AG20443 (cell line): ENCODE measurements at regions not wholly inside any gene's neighbourhood (a gene's known extent, or its start where the extent isn't known, plus 50 kb on each side); places are given as distances from the start of the nearest gene placed in this dataset.
A peak's percentile ranks its signal among the peaks of the same experiment; 100 is the strongest.
"Not testable (repeated sequence)": the region's sequence is repeated elsewhere in the genome, so short reads cannot be mapped to it uniquely, and the experiment has no call there.

Experiments used
- DNase-seq: peaks from one replicate; pipeline ENCODE4 v3.0.0; 2012; ENCODE audit warnings: low spot score, mixed read lengths

- peak; percentile 21 for DNase-seq
These were observed 545.8 kb upstream of the ARRDC3 start for GRCh38 chr5:91928754-91929521.

GRCh38 chr5:91927439-91927838, 544.3 kb upstream of the ARRDC3 start:
- no peak for DNase-seq

DNA sequence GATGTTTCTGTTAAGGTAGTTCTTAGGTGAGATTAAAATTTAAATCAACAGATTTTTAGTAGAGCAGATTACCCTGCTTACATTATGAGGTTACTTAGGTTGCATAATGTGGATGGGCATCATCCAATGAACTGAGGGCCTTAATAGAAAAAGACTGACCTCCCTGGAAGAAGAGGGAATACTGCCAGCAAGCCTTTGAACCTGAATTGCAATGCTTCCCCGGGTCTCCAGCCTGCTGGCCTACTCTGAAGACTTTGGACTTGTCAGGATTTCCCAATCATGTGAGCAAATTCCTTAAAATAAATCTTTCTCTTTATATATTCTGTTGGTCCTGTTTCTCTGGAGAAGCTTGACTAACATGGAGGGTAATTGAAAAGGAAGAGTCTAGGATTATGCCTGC, 542.1 kb upstream of the ARRDC3 start:
- no peak for DNase-seq

DNA sequence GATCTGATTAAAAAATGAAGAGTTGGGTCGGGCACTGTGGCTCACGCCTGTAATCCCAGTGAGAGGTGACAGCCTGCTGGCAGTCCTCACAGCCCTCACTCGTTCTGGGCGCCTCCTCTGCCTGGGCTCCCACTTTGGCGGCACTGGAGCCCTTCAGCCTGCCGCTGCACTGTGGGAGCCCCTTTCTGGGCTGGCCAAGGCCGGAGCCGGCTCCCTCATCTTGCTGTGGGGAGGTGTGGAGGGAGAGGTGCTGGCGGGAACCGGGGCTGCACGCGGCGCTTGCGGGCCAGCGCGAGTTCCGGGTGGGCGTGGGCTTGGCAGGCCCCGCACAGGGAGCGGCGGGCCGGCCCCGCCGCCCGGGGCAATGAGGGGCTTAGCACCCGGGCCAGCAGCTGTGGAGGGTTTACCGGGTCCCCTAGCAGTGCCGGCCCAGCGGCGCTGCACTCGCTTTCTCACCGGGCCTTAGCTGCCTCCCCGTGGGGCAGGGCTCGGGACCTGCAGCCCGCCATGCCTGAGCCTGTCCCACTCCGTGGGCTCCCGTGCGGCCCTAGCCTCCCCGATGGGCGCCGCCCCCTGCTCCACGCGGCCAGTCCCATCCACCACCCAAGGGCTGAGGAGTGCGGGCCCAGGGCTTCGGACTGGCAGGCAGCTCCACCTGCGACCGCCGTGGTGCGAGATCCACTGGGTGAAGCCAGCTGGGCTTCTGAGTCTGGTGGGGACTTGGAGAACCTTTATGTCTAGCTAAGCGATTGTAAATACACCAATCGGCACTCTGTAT, 534.1 kb upstream of the ARRDC3 start:
- not testable (repeated sequence) for DNase-seq

- DNase-seq: no peak
These were observed 527.5 kb upstream of the ARRDC3 start for GRCh38 chr5:91910655-91911054.

DNA sequence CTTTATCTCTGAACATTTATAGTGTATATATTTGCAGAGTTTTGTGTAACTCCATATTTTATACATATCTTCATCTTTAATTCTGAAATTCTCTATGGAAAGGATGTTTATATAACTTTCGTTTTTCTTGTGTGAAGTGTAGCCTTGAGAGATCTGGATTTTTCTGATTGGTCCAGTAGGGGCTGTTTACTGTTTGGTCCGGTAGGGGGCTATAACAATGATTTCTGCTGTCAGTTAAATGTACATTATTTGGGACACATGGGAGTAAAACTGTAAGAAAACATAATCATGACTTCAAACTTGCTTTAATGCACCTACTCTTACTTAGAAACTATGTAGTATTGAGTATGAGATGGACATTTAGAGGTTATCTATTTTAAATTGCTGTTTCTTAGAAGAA, 527.1 kb upstream of the ARRDC3 start:
- DNase-seq: no peak

GRCh38 chr5:91906494-91906893, 523.4 kb upstream of the ARRDC3 start:
- DNase-seq: no peak

GRCh38 chr5:91906027-91906426, 522.9 kb upstream of the ARRDC3 start:
- no peak for DNase-seq

GRCh38 chr5:91898898-91899297, 515.8 kb upstream of the ARRDC3 start:
- no peak for DNase-seq

DNA sequence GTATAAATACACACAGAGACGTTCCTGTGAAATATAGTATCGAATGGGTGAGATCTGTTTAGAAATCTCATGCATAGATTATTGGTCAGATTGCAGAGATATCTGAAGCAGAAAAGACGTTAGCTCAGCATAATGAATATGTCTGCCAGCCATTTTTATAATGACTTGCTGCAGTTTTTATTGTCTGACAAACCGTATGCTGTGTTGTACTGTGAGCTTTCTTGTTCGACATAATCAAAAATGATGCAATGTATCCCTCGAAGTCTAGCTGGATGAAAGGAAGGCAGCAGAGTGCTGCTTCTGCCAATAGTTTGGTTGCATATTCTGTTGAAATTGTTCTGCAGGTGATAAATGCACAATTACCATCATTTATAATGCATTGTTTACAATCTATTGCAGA, 514.9 kb upstream of the ARRDC3 start:
- DNase-seq: no peak

GRCh38 chr5:91888810-91889209, 505.7 kb upstream of the ARRDC3 start:
- no peak for DNase-seq

DNA sequence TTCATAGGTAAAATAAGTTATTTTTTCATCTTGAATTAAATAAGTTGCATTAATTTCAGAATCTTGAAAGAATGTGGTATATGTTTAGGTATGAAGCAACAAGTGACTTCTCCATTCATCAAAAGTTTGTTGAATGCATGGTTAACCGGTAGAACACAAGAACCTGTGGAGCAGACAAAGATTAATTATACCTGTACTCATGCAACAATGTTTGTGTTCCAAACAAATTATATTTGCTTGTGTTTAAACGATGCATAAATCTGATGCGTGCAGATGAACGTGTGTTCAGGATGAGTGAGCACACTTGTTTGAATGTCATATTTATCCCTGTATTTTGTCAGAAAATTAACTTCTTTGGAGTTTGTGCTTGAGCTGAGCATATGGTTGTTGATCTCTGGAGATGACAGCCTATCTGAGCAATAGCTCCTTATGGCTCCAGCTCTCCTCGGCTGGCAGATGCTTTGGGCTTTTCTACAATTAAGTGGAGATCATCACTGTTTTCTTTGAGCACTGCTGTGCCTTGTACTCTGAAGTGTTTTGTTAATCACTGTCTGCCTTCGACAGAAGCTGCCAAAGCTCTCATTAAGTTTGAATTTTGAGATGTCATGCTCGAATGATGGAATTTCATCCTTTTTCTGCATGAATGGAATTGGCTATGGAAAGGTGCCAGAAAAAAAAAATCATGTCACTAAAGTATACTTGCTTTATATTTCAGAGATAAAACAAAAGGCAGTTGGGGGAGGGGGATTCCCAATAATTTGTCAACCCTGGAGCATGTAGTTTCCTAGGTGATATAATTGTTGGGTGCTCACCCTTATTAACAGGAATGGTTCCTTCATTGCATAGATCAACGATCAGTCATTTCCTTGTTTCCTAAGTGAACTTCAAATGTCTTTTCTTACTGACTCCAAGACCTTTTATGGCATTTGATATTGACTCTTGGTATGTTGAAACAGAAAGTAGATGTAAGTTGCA, 502.5 kb upstream of the ARRDC3 start:
- DNase-seq: no peak

DNA sequence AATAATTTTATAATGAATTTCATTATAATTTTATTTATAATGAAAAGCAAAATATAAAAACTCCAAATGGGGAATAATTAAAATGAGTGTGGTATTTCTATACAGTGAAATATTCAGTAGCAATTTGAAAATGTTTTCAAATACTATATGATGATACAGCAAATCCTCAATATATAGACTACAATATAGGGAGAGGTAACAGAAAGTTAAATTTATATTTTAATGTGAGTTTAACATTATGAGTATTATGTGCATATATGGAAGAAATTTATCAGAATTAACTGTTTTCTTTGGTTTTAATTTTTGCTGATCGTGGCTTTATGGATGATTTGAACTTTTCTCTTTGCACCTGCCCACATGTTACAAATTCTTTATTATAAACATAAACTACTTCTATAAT, 500.9 kb upstream of the ARRDC3 start:
- DNase-seq: no peak

DNA sequence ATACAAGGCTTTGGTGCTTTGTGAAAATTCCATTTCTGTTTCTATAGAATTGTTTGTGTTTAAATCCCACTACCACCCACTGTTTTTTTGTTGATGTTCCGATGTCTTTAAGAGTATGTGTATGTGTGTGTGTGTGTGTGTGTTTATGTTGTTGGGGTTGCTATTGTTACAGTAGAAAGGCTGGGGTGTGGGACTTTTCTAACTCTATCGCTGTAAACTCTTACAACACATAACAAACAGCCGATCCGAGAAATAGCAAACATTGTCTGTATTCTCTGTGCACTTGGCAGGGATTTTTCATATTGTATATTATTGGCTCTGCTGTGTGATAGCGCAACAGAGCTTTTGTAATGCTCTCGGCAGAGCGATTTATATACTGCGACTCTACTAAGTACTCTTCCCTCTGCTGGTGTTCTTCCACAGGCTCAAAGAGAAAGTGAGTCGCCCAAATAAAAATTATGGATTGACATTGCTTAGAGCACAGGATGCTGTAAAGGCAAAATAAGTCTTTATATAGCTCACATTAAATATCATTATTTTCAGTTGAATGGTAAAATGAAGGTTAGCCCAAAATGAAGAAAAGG, 492.2 kb upstream of the ARRDC3 start:
- DNase-seq: no peak

DNA sequence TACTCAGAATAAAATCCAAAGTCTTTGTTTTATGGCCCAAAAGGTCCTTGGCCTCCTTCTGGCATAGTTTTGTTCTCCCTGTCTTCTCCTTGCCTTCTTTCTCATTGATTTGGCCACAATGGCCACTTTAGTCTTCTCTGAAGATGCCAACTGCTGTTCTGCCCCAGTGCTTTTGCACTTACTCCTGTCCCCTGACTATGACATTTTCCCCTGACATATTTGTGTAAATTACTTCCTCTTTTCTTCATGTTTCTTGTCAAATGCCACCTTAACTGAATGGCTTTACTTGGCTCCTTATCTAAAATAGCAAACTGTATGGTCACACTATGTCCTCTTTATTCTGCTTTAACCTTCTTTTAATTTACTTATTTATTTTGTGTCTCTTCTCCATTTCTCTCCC, 484.7 kb upstream of the ARRDC3 start:
- DNase-seq: no peak

DNA sequence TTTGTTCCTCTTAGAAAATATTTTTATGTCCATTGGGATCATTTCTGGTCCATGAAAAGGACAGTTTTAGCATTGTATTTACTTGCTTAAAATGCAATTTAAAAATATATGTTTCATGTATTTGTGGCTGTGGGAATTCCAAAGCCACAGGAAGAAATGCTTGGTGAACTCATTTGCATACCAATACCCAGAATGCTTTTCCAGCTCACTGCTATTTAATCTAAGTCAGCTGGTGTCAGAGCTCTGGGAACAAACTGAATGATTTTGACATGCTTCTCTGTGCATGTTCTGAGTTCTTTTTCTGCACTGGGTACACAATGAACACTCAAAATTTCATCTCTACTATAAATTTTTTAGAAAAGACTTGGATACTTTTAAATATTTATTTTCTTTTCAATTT, 482.8 kb upstream of the ARRDC3 start:
- no peak for DNase-seq

GRCh38 chr5:91864962-91865361, 481.8 kb upstream of the ARRDC3 start:
- DNase-seq: no peak

DNA sequence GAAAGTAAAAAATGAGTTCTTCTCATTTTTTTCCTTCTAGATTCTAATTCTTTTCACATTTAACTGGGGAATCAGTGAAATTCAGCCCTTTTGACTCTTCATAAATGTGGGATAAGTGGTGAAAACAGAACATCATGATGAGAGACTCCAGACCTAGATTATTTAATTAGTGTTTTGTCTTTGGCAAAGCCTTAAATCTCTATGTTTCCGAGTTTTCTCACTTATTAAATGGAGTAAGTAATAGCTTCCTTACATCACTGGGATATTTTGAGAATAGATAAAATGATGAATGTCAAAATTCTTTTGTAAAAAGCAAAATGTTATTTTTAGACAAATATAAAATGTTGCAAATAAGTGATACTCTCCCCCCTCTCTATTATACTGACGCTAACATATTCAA, 468.6 kb upstream of the ARRDC3 start:
- no peak for DNase-seq

GRCh38 chr5:91850031-91850430, 466.9 kb upstream of the ARRDC3 start:
- DNase-seq: no peak

GRCh38 chr5:91849069-91849468, 466.0 kb upstream of the ARRDC3 start:
- no peak for DNase-seq

DNA sequence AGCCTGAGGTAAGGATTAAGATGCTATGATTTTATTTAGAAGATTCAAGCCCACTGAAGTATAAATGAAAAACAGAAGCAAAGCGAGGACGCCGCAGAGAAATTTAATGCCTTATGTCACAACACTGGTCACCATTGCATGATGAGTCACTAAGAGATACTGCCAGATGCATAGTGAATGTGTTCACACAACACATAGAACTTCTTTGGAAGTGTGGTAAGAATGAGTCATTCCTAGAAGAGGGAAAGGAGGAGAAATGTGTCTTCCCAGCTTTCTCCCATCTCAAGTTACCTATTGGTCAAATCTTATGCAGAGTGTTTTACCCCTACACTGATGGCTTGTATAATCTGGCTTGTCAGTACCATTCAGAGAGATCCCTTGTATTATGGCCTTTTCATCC, 465.3 kb upstream of the ARRDC3 start:
- DNase-seq: peak; percentile 7

DNA sequence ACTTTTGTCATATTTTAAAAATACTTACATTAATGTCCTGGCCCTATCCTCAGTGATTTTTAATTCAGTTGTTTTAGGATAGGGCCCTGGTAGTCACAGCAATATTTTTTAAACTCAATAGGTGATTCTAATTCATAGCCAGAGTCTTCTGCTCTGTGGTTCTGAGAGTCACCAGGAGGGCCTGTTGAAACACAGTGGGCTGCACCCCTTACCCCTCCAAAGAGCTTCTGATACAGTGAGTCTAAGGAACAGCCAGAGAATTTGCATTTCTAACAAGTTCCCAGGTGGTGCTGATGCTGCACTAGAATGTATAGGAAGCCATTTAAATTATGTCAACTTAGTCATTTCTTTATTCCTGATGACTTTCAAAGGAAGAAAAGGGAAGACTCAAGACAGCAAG, 458.3 kb upstream of the ARRDC3 start:
- DNase-seq: no peak
